ENCODE measurements at regions not wholly inside any gene's neighbourhood (a gene's known extent, or its start where the extent isn't known, plus 50 kb on each side); places are given as distances from the start of the nearest gene placed in this dataset.

DNA sequence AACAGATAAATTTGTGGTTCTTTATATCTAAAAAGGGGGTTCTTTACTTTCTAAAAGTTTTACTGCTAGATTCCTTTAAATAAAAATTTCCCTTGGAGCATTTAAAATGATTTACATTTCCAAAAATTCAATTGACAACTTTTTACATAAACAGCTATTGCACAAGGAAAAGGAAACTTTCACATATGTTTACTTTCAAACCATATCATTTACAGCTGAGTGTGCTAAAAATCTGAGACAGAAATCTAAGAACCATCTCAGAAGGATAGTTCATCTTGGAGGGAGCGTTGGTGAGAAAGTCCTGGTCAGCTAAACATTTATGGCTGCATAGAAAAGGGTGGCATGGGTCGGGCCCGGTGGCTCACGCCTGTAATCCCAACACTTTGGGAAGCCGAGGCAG is 235.4 kb downstream of the DTWD2 start (continued):
- TF ChIP-seq FOXP4 (CRISPR knock-in tag; IDR thresholded peaks at IDR 0.05) = no peak

GRCh38 chr5:118736396-118736795 is 252.0 kb downstream of the DTWD2 start:
- TF ChIP-seq PRDM15 (CRISPR knock-in tag; IDR thresholded peaks at IDR 0.05) = no peak
- TF ChIP-seq SMAD3 (CRISPR knock-in tag; IDR thresholded peaks at IDR 0.05; ENCODE audit: borderline replicate concordance) = no peak
- TF ChIP-seq KAT7 (CRISPR knock-in tag; IDR thresholded peaks at IDR 0.05; ENCODE audit: borderline replicate concordance) = no peak
- TF ChIP-seq TCF7 (CRISPR knock-in tag; IDR thresholded peaks at IDR 0.05; ENCODE audit: low read depth) = no peak
- TF ChIP-seq GABPB1 (CRISPR knock-in tag; IDR thresholded peaks at IDR 0.05) = no peak
- TF ChIP-seq ZNF138 (CRISPR knock-in tag; conservative IDR thresholded peaks at IDR 0.05) = no peak
- TF ChIP-seq EMX1 (CRISPR knock-in tag; IDR thresholded peaks at IDR 0.05) = no peak
- TF ChIP-seq, protein P1, sequence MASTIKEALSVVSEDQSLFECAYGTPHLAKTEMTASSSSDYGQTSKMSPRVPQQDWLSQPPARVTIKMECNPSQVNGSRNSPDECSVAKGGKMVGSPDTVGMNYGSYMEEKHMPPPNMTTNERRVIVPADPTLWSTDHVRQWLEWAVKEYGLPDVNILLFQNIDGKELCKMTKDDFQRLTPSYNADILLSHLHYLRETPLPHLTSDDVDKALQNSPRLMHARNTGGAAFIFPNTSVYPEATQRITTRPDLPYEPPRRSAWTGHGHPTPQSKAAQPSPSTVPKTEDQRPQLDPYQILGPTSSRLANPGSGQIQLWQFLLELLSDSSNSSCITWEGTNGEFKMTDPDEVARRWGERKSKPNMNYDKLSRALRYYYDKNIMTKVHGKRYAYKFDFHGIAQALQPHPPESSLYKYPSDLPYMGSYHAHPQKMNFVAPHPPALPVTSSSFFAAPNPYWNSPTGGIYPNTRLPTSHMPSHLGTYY (CRISPR knock-in tag; IDR thresholded peaks at IDR 0.05) = no peak
- no peak for TF ChIP-seq ATF6 (CRISPR knock-in tag; IDR thresholded peaks at IDR 0.05)
- no peak for TF ChIP-seq FOXJ3 (CRISPR knock-in tag; IDR thresholded peaks at IDR 0.05; ENCODE audit: borderline replicate concordance)
- no peak for TF ChIP-seq ZBTB21 (CRISPR knock-in tag; IDR thresholded peaks at IDR 0.05; ENCODE audit: borderline replicate concordance)
- DNase-seq (ENCODE audit: low spot score) (no peak), ATAC-seq (no peak)
- Mint-ChIP-seq H3K27me3 (ENCODE audit: low read depth) (no peaks in the 10 kb centered on the region), H3K9me3 (peaks cover 37% of the 10 kb centered on the region), H3K36me3 (peaks cover 20% of the 10 kb centered on the region), H3K4me3 (no peak overlapping the region), H3K4me1 (peaks cover 11% of the 10 kb centered on the region), H3K27ac (no peak overlapping the region)
- CTCF ChIA-PET = no interaction called here
- POLR2A ChIA-PET = no interaction called here

GRCh38 chr5:118733394-118733793 is 255.0 kb downstream of the DTWD2 start:
- Mint-ChIP-seq H3K4me1 (peaks cover 19% of the 10 kb centered on the region), H3K36me3 (peaks cover 23% of the 10 kb centered on the region), H3K27me3 (ENCODE audit: low read depth) (no peaks in the 10 kb centered on the region), H3K27ac (no peak overlapping the region), H3K4me3 (no peak overlapping the region), H3K9me3 (peaks cover 41% of the 10 kb centered on the region)
- ATAC-seq = no peak
- CTCF ChIA-PET = no interaction called here
- POLR2A ChIA-PET = no interaction called here
- DNase-seq (ENCODE audit: low spot score) = no peak
- no peak for TF ChIP-seq ATF1 (CRISPR knock-in tag; IDR thresholded peaks at IDR 0.05)
- no peak for TF ChIP-seq HMGXB4 (CRISPR knock-in tag; IDR thresholded peaks at IDR 0.05)
- TF ChIP-seq ZNF416 (CRISPR knock-in tag; IDR thresholded peaks at IDR 0.05) = no peak
- TF ChIP-seq, protein P1 (CRISPR knock-in tag; IDR thresholded peaks at IDR 0.05) = no peak
- TF ChIP-seq ZBTB21 (CRISPR knock-in tag; IDR thresholded peaks at IDR 0.05; ENCODE audit: borderline replicate concordance) = no peak
- TF ChIP-seq GRHL2 (CRISPR knock-in tag; IDR thresholded peaks at IDR 0.05; ENCODE audit: insufficient replicate concordance, severe bottlenecking) = no peak
- TF ChIP-seq ZNF121 (CRISPR knock-in tag; IDR thresholded peaks at IDR 0.05) = no peak
- TF ChIP-seq PRDM15 (CRISPR knock-in tag; IDR thresholded peaks at IDR 0.05) = no peak
- TF ChIP-seq CREB1 (CRISPR knock-in tag; IDR thresholded peaks at IDR 0.05) = no peak
